GM19035 (cell line): ENCODE measurements at regions not wholly inside any gene's neighbourhood (a gene's known extent, or its start where the extent isn't known, plus 50 kb on each side); places are given as distances from the start of the nearest gene placed in this dataset.

ENCODE experiments used
- ATAC-seq: cut with Tn5 transposase; IDR thresholded peaks from one replicate; pipeline ENCODE4 v1.9.1; 2021; ENCODE audit not compliant: unreplicated experiment

GRCh38 chr4:114173968-114174367 is 194.5 kb upstream of the ARSJ start:
- ATAC-seq, result no peak

- no peak for ATAC-seq
These were observed 198.2 kb upstream of the ARSJ start for GRCh38 chr4:114177628-114178027.

- no peak for ATAC-seq
These were observed 198.9 kb upstream of the ARSJ start for GRCh38 chr4:114178392-114178791.

GRCh38 chr4:114180481-114180880 is 201.0 kb upstream of the ARSJ start:
- no peak for ATAC-seq

GRCh38 chr4:114184901-114185300 is 205.5 kb upstream of the ARSJ start:
- no peak for ATAC-seq

GRCh38 chr4:114187592-114187991 is 208.1 kb upstream of the ARSJ start:
- ATAC-seq, result no peak

GRCh38 chr4:114191496-114191895 is 212.0 kb upstream of the ARSJ start:
- ATAC-seq, result no peak

- ATAC-seq, result no peak
These were observed 213.4 kb upstream of the ARSJ start for GRCh38 chr4:114192854-114193253.

GRCh38 chr4:114193624-114194399 is 214.4 kb upstream of the ARSJ start:
- ATAC-seq, result no peak

- no peak for ATAC-seq
These were observed 217.2 kb upstream of the ARSJ start for GRCh38 chr4:114196606-114197005.

GRCh38 chr4:114200026-114200425 is 220.6 kb upstream of the ARSJ start:
- ATAC-seq, result no peak

GRCh38 chr4:114205261-114205660 is 225.8 kb upstream of the ARSJ start:
- no peak for ATAC-seq

GRCh38 chr4:114208574-114209151 is 229.2 kb upstream of the ARSJ start:
- ATAC-seq, result no peak

- no peak for ATAC-seq
These were observed 230.1 kb upstream of the ARSJ start for GRCh38 chr4:114209584-114209983.

GRCh38 chr4:114211556-114211955 is 232.1 kb upstream of the ARSJ start:
- no peak for ATAC-seq

- ATAC-seq, result no peak
These were observed 237.8 kb upstream of the ARSJ start for GRCh38 chr4:114217150-114217817.

GRCh38 chr4:114223580-114223979 is 244.1 kb upstream of the ARSJ start:
- no peak for ATAC-seq

- no peak for ATAC-seq
These were observed 246.0 kb upstream of the ARSJ start for GRCh38 chr4:114225436-114225835.

GRCh38 chr4:114226179-114226578 is 246.7 kb upstream of the ARSJ start:
- no peak for ATAC-seq

- ATAC-seq, result peak; percentile 81
These were observed 247.7 kb upstream of the ARSJ start for GRCh38 chr4:114226968-114227760.

- no peak for ATAC-seq
These were observed 250.3 kb upstream of the ARSJ start for GRCh38 chr4:114229706-114230105.
